ENCODE measurements at regions not wholly inside any gene's neighbourhood (a gene's known extent, or its start where the extent isn't known, plus 50 kb on each side); places are given as distances from the start of the nearest gene placed in this dataset.

DNA sequence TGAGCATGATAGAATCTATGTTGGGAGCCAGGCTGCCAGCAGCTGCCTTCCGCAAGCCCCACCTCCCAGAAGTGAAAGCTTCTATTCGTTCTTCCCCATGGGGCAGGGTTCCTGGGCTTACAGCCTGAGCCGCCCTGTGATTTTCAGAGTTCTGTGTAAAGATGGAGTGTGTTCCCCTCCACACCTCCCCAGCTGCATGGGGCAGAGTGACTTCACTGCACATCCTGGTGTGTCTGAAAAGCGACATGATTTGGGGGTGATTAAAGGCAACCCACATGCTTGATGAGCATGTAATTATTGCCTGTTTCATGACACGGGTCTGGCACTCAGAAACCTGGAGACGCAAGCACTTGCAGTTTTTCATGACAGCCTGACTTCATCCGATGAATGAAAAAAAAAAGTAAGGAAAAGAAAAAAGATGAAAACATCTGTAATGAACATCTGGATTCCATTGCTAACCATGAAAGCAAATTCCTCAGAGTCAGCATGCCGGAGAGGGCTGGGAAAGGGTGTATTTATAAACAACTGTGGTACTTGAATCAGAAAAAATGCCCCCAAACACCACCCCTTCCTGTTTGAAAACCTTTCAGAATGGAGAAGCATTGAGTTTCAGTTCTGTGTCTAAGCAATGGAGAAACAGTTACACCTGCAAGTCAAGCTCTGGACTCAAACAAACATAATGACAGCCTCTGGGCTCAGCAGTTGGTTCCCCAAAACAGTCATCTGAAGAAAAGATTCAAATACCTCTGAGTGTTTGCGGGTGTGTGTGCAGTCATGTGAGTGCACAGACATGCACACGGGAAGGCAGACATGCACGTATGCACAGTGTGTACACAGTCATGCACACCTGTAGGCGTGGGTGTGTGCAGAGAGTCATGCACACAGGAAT is 266.0 kb downstream of the ENGASE start:
- no peak for DNase-seq

DNA sequence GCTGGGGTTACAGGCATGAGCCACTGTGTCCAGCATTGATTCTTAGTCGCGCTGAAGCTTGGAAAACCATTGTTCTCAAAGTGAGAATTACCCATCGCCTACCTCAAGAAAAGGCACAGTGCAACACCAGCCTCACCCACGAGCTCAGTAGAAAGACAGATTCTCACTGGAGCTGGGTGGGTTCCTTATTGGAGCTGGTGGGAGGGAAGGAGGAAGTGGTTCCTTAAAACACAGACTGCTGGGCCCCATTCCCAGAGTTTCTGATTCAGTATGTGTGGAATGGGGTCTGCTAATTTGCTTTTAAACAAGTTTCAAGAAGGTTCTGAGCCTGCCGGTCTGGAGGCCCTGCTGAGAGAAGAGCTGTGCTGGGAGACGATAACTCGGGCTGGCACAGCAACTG is 264.7 kb downstream of the ENGASE start:
- DNase-seq, result no peak

DNA sequence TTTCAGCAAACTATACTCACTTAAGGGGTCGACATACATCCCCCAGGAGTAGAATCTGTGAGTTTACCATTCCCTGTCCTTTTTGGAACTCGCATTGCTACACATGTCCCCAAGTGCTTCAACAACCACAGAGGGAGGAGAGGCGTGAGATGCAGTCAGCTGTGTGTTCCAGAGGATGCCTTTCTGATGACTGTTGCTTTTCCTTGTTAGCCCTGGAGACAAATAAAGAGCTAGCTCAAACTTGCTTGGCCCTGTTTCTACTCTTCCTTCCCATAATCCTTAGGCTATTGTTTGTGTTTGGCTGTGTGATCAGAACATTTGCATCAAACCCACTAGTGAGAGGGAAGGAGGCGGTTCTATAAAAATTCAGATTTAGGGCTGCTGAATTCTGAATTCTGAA is 264.0 kb downstream of the ENGASE start:
- DNase-seq, result no peak

DNA sequence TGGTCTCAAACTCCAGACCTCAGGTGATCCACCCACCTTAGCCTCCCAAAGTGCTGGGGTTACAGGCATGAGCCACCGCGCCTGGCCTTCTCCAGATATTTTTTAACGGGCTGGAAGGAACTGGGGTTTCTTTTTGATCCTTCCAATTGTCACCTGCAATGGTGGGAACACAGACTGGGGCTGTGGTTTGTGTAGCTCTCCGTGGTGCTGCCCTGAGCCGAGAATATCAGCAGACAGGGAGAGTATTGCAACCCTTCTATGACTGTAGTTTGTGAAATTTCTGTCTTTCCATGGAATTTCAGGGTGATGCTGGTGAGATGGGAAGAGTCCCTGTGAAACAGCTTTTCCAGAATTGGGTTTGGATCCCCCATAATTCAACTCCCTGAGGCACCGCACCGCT is 263.5 kb downstream of the ENGASE start:
- no peak for DNase-seq

DNA sequence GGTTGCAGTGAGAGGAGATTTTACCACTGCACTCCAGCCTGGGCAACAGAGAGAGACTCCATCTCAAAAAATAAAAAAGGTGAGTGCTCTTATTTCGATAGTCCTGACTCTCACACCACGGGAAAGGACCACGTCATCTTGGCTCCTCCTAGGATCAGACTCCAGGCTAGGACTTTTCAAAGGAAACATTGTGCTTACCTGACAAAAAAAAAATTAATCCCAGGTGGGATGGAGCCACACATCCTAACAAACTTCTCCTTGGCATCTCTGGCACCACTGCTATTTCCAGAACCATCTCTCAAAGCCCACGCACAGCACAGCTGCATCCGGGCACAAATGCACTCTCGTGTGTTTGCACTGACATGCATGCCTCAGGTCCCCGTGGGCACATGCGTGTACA is 262.4 kb downstream of the ENGASE start:
- no peak for DNase-seq

DNA sequence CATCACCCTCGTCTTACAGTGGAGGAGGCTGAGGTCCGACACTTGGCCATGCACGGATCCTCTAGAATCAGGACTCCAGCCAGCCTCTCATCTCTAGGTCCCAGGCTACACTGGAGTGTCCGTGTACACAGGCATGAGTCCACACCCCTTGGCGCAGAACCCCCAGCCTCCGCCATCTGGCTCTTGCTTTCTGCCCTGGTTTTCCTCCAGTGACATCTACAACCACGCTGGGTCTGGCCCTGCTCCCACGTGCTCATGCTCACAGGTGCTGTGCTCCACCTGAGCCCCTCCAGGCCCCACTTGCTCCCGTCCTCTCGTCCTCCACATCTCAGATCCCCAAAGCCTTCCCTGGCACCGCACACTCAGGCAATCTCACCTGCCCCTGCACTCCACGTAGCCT is 260.8 kb downstream of the ENGASE start:
- DNase-seq, result no peak

DNA sequence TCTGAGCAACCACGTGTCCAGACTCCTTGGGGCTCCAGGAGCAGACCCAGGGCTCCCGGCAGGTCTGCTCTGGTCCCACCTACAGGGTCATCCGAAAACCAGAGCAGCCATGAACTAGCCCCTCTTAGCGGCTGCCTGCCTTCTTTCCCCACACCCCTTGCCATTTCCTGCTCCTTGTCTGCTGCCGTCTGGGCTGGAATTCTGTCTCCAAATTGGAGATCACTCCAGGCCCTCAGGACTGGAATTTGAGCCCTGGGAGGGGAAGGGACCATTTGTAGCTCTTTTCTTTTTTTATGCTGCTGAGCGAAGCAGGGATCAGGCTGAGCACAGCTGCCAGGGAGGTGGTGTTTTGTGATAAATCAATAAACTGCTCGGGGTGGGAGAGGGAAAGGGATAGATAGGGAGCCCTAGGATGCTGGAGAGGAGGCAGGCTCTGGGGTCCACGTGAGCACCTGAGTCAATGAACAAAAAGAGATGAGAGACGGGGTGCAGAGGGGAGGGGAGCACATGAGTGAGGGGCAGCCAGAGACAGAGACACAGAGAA is 257.5 kb downstream of the ENGASE start:
- DNase-seq, result no peak

DNA sequence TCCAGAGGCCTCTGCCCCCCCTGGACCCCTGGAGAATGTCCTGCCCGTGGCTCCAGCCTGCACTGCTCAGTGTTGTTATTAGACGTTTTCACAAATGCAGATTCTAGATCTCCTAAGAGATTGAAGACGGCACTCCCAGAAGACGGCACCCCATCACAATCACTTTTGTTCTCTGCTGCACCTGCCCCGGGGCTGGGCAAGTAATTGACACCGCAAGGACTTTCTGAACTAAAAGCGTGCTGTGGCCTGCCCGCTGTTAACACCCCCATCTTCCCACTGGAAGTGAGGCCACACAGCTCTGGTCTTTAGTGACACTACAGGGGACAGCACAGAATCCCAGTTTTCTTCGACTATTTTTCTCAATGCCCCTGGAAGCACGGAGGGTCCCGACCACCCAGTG is 256.9 kb downstream of the ENGASE start:
- DNase-seq, result no peak

DNA sequence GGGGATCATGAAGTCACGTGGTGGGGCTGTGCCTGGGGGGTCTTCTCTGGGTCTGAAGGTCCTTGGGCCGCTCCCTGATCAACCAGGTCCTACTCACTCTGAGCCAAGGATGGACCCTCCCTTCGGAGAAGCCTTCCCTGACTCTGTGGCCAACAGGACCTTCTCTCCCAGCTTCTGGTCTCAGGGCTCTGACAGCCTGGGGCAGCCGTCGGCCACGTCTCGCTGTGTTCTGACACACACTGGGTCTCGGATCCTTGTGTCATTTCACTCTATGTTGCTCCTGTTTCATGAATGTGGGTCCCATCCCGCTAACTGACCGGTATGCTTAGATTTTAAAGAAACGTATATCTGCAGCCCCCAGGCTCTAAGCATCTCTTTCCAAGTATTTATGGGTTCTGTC is 256.1 kb downstream of the ENGASE start:
- DNase-seq, result no peak

DNA sequence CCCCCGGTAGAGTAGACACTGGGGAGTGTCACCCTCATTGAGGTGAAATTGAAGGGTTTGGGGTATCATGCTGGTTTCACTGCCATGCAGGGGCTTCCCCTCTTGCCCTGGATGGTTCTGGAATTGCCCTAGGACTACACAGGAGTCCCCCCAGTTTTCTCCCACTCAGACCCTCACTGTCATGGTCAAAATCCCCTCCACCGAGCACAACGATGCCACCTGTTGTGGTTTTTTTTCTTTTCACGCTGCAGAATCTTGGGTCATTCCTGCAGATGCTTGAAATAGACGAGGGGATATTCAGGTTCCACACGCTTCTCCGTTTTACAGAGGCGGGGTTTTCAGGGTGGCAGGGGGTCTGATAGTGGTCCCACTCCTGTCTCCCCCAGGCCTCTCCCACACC is 255.6 kb downstream of the ENGASE start:
- DNase-seq, result no peak

DNA sequence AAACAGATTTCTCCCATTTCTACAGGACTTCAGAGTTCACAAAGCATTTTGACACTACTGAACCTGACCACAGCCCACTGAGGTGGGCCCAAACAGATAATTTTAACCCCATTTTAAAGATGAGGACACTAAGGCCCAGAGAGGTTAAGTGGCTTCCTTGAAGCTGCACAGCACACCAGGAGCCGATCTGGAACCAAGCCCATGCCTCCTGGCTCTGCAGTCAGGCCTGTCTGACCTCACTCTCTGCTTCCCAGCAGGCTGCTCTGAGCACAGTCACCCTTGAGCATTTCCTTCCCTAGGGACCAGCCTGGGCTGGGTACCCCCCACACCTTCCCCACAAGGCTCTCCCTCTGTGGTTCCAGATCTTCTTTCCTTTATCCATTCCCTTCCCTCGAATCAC is 252.2 kb downstream of the ENGASE start:
- DNase-seq, result no peak

DNA sequence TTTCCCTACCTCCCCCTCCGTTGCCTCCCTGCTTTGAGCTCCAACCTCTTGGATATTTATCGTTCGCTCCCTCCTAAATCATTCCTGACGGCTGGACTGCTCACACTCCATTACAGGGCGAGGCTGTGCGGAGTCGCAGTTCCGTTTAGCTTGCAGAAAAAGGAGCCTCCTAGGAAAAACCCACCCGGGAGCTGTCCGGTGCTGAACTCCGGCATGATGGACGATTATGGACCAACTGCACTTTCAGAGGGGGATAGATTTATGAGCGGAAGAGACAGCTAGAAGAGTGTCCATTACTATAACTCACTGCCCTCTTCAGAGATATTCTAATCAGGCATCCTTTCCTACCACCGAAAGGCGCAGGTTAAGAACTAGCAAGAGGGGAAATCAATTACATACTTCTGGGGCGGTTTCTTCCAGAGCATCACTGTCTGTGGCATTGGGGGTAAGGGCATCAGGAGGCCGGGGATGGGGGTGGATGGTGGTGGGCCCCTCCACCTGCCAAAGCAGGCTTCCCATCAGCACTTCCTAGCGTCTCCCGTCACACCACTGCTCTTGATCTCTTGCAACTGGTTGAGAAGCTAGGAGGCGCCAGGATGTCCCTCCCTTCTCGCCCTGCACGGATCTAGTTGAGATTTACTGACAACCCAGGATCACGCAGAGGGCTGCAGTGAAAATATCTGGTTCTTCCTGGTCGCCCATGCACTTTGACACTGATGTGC is 251.2 kb downstream of the ENGASE start:
- no peak for DNase-seq

DNA sequence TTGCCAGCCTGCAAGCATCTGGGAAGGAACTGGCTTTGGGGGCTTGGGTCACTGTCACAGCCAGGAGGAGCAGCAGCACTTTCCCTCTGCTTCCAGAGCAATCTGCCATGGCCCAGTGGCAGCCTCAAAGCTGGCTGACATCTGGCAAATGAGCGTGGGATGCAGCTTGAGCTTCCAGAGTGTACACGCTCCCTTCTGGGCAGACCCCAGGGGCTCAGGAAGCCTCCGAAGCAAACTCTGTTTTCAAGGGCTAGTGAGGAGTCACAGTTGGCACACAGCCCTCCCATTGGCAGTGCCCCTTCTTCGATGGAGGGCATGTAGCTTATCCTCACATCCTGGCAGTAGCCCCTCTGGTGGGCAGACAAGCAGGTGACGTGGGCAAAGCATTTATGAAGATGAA is 249.6 kb downstream of the ENGASE start:
- no peak for DNase-seq

DNA sequence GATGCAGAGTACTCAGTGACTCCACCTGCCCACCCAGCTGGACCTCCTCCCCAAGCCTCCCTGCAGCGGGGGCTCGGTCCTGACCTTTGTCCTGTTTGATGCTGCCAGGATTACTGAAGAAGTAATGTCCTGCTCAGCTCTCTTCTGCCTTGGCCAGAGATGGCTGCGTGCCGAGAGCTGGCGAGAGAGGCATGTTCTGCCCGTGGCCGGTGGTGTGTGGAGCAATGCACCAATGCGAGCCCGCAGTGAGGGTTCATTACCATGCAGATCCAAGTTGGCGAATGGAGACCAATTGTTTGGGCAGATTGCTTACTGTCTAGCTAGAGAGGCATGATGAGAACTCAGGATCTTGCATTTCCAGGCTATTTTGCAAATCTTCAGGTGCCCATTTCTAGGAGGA is 248.9 kb downstream of the ENGASE start:
- no peak for DNase-seq

DNA sequence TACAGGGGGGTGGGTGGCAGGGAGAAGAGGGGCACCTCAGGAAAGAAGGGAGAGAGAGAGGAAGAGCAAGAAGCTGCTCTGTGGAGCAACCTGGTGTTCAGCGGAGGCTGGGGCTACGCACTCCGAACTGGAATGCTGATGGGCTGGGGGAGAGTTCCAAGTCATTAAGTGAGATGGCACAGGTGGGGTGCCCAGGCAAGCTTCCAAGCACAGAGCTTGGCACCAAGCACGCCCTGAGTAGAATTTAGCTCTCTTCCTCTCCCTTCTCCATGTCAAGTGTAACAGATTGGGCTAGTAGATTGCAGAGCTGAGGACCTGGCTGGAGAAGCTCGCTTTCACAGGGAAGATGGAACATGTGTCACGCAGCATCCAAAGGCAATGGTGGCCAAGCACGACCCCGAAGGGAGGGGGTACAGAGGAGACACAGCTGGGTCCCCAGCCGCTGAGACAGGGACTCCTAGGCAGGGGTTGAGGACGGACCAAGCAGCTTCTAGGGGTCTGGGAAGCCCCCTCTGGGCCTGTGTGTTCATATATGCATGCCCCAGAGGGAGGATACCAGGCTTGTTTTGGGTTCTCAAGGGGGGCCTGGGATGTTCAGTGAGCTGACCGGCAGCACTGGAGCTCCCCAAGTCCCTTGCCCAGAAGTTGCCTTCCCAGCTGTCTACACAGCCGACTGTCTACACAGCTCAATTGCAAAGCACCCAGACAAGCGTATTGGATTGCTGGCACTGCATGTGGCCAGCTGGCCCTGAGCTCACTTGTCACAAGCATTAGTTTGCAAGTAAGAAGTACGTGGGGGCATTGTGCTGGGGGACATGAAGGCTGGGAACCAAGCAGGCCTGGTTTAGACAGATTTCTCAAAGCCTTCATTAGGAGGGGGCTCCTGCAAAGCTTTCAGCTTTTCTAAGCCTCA is 247.8 kb downstream of the ENGASE start:
- no peak for DNase-seq

DNA sequence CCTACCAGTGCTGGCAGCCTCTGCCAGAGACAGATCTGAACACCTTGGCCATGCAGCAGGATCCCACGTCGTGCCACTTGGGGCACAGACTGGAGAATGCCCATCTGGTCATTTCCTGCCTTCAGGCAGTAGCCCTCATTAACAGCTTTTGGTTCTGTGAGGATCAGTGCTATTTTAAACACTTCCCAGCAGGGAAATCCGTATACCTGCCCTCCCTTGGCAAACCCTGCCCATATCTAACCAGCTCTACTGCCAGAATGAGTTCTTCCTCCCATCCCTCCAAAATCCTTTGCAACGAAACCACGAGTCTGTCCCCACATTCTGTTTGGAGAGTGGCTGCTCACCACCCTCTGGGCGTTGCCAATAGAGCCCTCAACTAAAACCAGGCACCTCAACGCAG is 245.7 kb downstream of the ENGASE start:
- DNase-seq, result no peak

DNA sequence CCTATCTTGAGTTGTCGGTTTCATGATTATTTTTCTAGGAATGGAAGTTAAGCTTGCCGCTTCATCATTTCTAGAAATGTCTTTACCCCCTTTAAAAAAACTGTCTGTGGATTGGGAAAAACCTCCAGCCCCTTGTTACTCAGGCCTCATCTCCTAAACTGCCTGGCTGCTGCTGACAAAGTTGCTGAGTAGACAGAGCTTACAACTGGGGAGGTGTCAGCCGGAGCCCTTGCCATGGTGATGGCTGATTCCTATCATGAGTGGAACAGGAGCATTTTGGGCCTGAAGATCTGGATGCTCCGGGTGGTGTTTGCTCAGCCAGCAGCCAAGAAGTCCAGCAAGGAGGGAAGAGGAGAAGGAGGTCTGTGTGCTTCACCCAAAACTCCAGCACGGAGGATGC is 243.3 kb downstream of the ENGASE start:
- no peak for DNase-seq

DNA sequence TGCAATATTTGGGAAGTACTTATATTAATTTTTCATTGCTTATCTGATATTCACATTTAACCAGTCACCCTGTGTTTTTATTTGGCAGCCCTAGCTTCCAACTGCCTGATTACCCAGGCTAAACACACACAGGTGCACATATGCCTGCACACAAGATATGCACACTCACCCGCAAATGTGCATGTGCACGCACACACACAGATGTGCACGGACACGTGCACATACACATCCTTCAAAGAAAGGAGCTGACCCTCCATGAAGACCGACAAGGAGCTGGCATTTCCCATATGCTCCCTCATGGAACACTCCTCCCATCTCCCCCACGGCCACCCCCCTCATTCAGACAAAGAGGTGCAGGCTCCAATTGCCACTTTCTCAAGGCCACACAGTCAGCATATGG is 242.2 kb downstream of the ENGASE start:
- no peak for DNase-seq

DNA sequence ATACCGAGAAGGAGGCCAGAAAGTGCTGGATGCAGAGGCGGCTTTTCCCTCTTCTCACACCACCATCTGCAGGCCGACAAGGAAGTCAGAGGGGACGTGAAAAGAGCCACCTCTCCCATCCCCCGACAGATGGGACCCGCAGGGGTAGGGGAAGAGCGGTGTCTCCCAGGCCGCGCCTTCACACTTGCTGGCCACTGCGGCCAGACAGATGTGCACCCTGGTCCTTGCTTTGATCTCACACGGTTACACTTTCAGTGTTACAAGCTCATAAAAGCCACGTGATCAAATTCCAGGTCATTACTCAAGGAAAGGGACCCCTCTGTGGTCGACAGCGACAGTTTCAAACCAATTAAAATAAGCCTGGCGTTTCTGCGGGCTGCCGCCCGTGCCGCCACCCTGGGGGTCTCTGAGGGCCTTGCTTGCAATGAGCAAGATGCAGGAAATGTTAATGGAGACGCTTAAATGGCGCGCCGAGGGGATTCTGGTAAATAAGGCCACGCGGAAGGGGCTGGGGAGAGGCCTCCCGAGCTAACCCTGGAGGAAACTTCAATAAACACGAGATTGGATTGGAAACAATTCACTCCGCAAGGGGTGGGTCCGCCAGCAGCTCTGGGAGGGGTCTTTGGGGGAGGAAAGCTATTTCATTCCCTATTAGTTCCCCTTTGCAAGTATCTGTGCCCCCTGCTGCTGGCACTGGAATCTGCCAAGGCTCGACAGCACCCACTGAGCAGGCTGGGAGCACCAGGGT is 240.9 kb downstream of the ENGASE start:
- DNase-seq, result no peak

DNA sequence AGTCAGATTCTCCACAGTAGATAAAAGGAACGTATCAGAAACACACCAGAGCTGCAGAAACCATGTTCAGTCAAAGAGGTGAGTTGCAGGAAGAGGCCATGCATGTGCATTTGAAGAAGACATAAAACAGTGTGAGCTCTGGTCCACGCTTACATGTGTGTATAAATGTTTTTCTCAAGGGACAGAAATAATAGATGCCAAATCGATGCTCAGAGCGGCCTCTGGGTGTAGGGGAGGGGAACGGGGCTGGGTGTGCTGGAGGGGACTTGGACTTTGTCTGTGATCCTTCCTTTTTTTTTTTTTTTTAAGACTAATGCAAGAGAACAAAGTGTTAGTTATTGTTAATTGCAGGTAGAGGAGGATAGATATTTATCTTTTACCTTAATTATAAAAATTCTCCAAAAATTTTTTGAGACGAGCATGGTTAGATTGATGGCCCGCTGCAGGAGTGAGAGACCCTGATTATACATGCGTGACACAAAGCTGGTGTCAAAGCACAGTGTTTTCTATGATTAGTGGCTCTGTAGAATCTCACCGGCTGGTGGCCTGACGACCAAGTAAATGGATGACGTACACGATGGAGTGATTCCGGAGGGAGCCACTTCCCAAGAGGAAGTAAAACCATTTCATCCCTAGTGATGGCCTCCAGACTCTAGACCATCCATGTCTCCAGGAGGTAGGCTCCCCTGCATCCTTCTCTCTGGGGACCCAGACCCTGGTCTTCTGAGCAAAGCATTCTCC is 240.2 kb downstream of the ENGASE start:
- no peak for DNase-seq

DNA sequence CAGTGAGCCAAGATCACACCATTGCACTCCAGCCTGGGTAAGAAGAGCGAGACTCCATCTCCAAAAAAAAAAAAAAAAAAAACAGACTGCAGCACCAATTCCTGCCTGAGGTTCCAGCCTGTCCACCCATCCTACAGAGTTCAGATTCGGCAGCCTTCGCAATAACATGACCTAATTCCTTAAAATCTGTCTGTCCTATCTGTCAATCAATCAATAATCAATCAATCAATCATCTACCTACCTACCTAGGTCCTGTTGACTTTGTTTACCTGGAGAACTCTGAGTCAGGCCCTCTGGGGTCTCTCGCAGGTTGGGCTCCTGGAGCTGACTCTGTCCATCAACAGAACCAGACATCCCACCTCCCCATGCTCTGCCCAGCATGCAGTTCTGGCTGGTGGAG is 236.7 kb downstream of the ENGASE start:
- DNase-seq, result no peak
